Stomach (tissue), 8 donors: ENCODE measurements at regions not wholly inside any gene's neighbourhood (a gene's known extent, or its start where the extent isn't known, plus 50 kb on each side); places are given as distances from the start of the nearest gene placed in this dataset.

Experiments
- DNase-seq, 2 donors: peaks; one replicate each; pipeline versions ENCODE4 v3.0.0 to v3.0.0-alpha.2; 2013 to 2019
- H3K27ac ChIP-seq, 5 donors: fragments of 200-600 bp in 4 of 5; sonication (generic) in 4 of 5; one replicate each; pipeline ENCODE4 v1.5.1; 2013 to 2019; ENCODE audit warnings: mild to moderate bottlenecking in 1 of 5, moderate library complexity in 1 of 5
- H3K27me3 ChIP-seq, 3 donors: fragments of 200-600 bp; sonication (generic); one replicate each; pipeline ENCODE4 v1.5.1; 2017 to 2019; ENCODE audit warnings: mixed run types in 1 of 3
- H3K36me3 ChIP-seq, 4 donors: fragments of 200-600 bp; sonication (generic); 1 replicate in 3 of 4; 2 replicates in 1 of 4; pipeline ENCODE4 v1.5.1; 2016 to 2019
- H3K4me1 ChIP-seq, 4 donors: fragments of 200-600 bp; sonication (generic); one replicate each; pipeline ENCODE4 v1.5.1; 2016 to 2019
- H3K4me3 ChIP-seq, 4 donors: fragments of 200-600 bp; sonication (generic) in 3 of 4; one replicate each; pipeline ENCODE4 v1.5.1; 2016 to 2019; ENCODE audit warnings: mild to moderate bottlenecking in 1 of 4
- H3K9me3 ChIP-seq, 4 donors: fragments of 200-600 bp; sonication (generic); one replicate each; pipeline ENCODE4 v1.5.1; 2016 to 2019
- EP300 ChIP-seq: sonication (generic); formaldehyde crosslinking; IDR thresholded peaks from one replicate; pipeline ENCODE4 v1.6.1; 2017; ENCODE audit warnings: antibody characterized with exemption
- POLR2A ChIP-seq, 4 donors: fragments of 450-650 bp; IDR thresholded peaks; one replicate each; pipeline ENCODE4 v1.6.1; 2016; ENCODE audit warnings: antibody characterized with exemption in 4 of 4, control low read depth in 2 of 4, mild to moderate bottlenecking in 1 of 4, moderate library complexity in 1 of 4
- POLR2AphosphoS5 ChIP-seq, 3 donors: sonication (generic); formaldehyde crosslinking; IDR thresholded peaks; one replicate each; pipeline ENCODE4 v1.6.1; 2016; ENCODE audit warnings: antibody characterized with exemption in 3 of 3
- WGBS, 5 donors: extraction: QIAGEN DNeasy Blood & Tissue Kit in 3 of 5; methylation state at CpG; one replicate each; pipeline versions ENCODE4 v1.1.5 to v1.1.7; 2013 to 2018; 5-methylcytosine and 5-hydroxymethylcytosine counted together
- intact Hi-C: fragments of 100-400 bp; cut with DNase I; formaldehyde crosslinking; loops from one replicate; pipeline ENCODE4 v1.15.1; 2023; ENCODE audit warnings: low total_unique reads
- TF ChIP-seq, protein P1 (sequence below), 7 experiments: fragments of 450-650 bp in 4 of 7; fragments of 200-600 bp in 3 of 7; sonication (generic) in 3 of 7; IDR thresholded peaks; one replicate each; pipeline ENCODE4 v1.5.1; 2016 to 2019; ENCODE audit warnings: antibody characterized with exemption in 7 of 7, control low read depth in 2 of 7, mild to moderate bottlenecking in 1 of 7
- donor health status: healthy with polysubstance abuse.
- donor health status: Bipolar disorder and iron deficiency.
- donor health status: healthy.

DNA sequence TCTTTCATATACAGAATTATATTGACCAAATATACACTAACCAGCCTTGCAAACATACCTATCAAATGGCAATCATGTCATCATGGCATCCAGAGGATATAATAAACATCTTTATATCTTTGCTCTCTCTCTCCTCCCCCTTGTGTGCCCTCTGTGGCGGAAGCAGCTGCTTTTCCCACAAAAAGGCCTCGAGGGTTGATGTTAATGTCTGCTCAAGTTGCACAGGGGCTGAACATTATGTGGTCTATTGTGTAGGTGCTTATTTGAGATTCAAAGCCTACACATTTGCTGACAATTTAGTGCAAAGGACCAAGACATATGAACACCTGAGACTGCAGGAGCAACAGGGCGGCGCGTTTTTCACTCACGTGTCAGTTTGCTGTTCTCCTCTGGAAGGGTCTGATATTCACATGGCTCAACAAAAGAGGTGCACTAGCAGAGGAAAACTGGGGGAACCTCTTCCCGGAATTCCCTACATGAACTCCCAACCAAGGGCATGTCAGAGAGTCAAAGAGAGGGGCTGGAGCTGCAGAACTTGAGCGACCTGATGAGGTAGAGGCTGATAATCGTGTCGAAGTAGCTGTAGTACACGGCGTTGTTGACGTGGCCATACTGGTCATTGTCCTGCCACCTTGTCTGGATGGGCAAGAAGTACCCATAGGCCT is 138.8 kb downstream of the RCN1 start:
- Histone ChIP-seq H3K9me3 (no peaks in the 10 kb centered on the region), H3K36me3 (no peaks in the 10 kb centered on the region), H3K27ac (no peak overlapping the region), H3K4me1 (no peaks in the 10 kb centered on the region), H3K27me3 (no peaks in the 10 kb centered on the region), H3K4me3 (no peak overlapping the region)
- DNase-seq, result no peak
- TF ChIP-seq POLR2AphosphoS5 (IDR thresholded peaks at IDR 0.05) (no peak), EP300 (no peak), POLR2A (IDR thresholded peaks at IDR 0.05) (no peak)
- TF ChIP-seq, protein P1, sequence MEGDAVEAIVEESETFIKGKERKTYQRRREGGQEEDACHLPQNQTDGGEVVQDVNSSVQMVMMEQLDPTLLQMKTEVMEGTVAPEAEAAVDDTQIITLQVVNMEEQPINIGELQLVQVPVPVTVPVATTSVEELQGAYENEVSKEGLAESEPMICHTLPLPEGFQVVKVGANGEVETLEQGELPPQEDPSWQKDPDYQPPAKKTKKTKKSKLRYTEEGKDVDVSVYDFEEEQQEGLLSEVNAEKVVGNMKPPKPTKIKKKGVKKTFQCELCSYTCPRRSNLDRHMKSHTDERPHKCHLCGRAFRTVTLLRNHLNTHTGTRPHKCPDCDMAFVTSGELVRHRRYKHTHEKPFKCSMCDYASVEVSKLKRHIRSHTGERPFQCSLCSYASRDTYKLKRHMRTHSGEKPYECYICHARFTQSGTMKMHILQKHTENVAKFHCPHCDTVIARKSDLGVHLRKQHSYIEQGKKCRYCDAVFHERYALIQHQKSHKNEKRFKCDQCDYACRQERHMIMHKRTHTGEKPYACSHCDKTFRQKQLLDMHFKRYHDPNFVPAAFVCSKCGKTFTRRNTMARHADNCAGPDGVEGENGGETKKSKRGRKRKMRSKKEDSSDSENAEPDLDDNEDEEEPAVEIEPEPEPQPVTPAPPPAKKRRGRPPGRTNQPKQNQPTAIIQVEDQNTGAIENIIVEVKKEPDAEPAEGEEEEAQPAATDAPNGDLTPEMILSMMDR (IDR thresholded peaks at IDR 0.05), result no peak
- intact Hi-C loops, result no loop called here
- 84 to 91% (median 87%) methylated on average over 13 of the region's 13 CpGs for WGBS, 5 donors

GRCh38 chr11:32231909-32232493 is 141.1 kb downstream of the RCN1 start:
- 36 to 58% (median 51%) methylated on average over 3 of the region's 3 CpGs for WGBS, 5 donors
- DNase-seq, result peak in 1 of 2 donors; percentile 29
- Histone ChIP-seq H3K4me1 (no peaks in the 10 kb centered on the region), H3K36me3 (no peaks in the 10 kb centered on the region), H3K9me3 (no peaks in the 10 kb centered on the region), H3K27me3 (no peaks in the 10 kb centered on the region), H3K4me3 (no peak overlapping the region), H3K27ac (no peak overlapping the region)
- intact Hi-C loops, result no loop called here
- TF ChIP-seq, protein P1 (IDR thresholded peaks at IDR 0.05), result peak in 1 of 7 experiments; percentile 11
- no peak for TF ChIP-seq EP300

- 91 to 100% (median 96%) methylated on average over 4 of the region's 4 CpGs for WGBS, 5 donors
- TF ChIP-seq EP300 (no peak), POLR2AphosphoS5 (IDR thresholded peaks at IDR 0.05) (no peak), POLR2A (IDR thresholded peaks at IDR 0.05) (no peak)
- TF ChIP-seq, protein P1 (IDR thresholded peaks at IDR 0.05), result no peak
- no peak for DNase-seq
- H3K36me3 ChIP-seq, result no peaks in the 10 kb centered on the region
- H3K4me1 ChIP-seq, result no peaks in the 10 kb centered on the region
- no peaks in the 10 kb centered on the region for H3K27me3 ChIP-seq
- H3K27ac ChIP-seq, result no peak overlapping the region
- H3K9me3 ChIP-seq, result no peaks in the 10 kb centered on the region
- no peak overlapping the region for H3K4me3 ChIP-seq
- intact Hi-C loops, result no loop called here
These were observed 141.6 kb downstream of the RCN1 start for GRCh38 chr11:32232516-32232915.

DNA sequence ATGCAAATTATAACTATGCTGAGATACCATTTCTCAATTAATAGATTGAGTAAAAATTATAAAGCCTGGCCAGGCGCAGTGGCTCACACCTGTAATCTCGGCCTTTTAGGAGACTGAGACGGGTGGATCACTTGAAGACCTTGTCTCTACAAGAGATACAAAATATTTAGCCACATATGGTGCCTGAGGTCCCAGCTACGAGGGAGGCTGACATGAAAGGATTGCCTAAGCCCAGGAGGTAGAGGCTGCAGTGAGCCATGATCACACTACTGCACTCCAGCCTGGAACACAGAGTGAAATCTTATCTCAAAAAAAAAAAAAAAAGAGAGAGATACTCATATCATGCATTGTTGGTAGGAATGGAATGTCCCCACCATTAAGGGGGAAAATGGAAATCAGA is 142.4 kb downstream of the RCN1 start:
- Histone ChIP-seq H3K9me3 (no peaks in the 10 kb centered on the region), H3K36me3 (no peaks in the 10 kb centered on the region), H3K27me3 (no peaks in the 10 kb centered on the region), H3K27ac (no peak overlapping the region), H3K4me3 (no peak overlapping the region), H3K4me1 (no peaks in the 10 kb centered on the region)
- intact Hi-C loops, result no loop called here
- TF ChIP-seq EP300 (no peak), POLR2A (IDR thresholded peaks at IDR 0.05) (no peak), POLR2AphosphoS5 (IDR thresholded peaks at IDR 0.05) (no peak)
- TF ChIP-seq, protein P1 (IDR thresholded peaks at IDR 0.05), result no peak
- no peak for DNase-seq
- WGBS, 5 donors, result 75 to 86% (median 80%) methylated on average over 4 of the region's 4 CpGs
